DND-41 (cell line): ENCODE measurements at regions not wholly inside any gene's neighbourhood (a gene's known extent, or its start where the extent isn't known, plus 50 kb on each side); places are given as distances from the start of the nearest gene placed in this dataset.
"Not testable (repeated sequence)": the region's sequence is repeated elsewhere in the genome, so short reads cannot be mapped to it uniquely, and the experiment has no call there.

ENCODE experiments used
- ATAC-seq: fragments of 200-7000 bp; cut with Tn5 transposase; 3 replicates; pipeline ENCODE4 v1.9.1; 2021; ENCODE audit warnings: low read depth; ENCODE audit not compliant: insufficient read depth
- DNase-seq: peaks from one replicate; pipeline ENCODE4 v3.0.0-alpha.2; 2020
- H2AFZ ChIP-seq: 2 replicates; pipeline ENCODE4 v1.6.0; 2012; ENCODE audit warnings: low read depth, low read length
- H3K27ac ChIP-seq: 2 replicates; pipeline ENCODE4 v1.5.1; 2012; ENCODE audit warnings: low read length, inconsistent platforms
- H3K27me3 ChIP-seq: fragments of 200-600 bp; sonication (generic); 2 replicates; pipeline ENCODE4 v1.6.0; 2012; ENCODE audit warnings: low read length, mild to moderate bottlenecking, inconsistent platforms; ENCODE audit not compliant: insufficient read depth, poor library complexity
- H3K36me3 ChIP-seq: 2 replicates; pipeline ENCODE4 v1.5.1; 2012; ENCODE audit warnings: low read length, inconsistent platforms; ENCODE audit not compliant: insufficient read depth
- H3K4me1 ChIP-seq: 2 replicates; pipeline ENCODE4 v1.5.1; 2012; ENCODE audit warnings: mild to moderate bottlenecking, low read length; ENCODE audit not compliant: insufficient read depth
- H3K4me2 ChIP-seq: 2 replicates; pipeline ENCODE4 v1.6.0; 2012; ENCODE audit warnings: mild to moderate bottlenecking, moderate library complexity, low read length, inconsistent platforms; ENCODE audit not compliant: insufficient read depth
- H3K4me3 ChIP-seq, 2 experiments: fragments of 200-600 bp in 1 of 2; shearing (Covaris generic) in 1 of 2; 2 replicates each; pipeline ENCODE4 v1.5.1; 2012 to 2016; ENCODE audit warnings: inconsistent platforms in 2 of 2, low read length in 2 of 2, mild to moderate bottlenecking in 2 of 2, low read depth in 1 of 2, moderate library complexity in 1 of 2
- H3K79me2 ChIP-seq: 2 replicates; pipeline ENCODE4 v1.6.0; 2012; ENCODE audit warnings: low read length, inconsistent platforms; ENCODE audit not compliant: insufficient read depth
- H3K9ac ChIP-seq: 2 replicates; pipeline ENCODE4 v1.6.0; 2012; ENCODE audit warnings: low read depth, mild to moderate bottlenecking, inconsistent platforms, low read length, moderate library complexity
- H3K9me3 ChIP-seq: 2 replicates; pipeline ENCODE4 v1.5.1; 2012; ENCODE audit warnings: low read length, moderate library complexity, mild to moderate bottlenecking, inconsistent platforms; ENCODE audit not compliant: insufficient read depth, severe bottlenecking
- H4K20me1 ChIP-seq: 2 replicates; pipeline ENCODE4 v1.6.0; 2012; ENCODE audit warnings: low read length; ENCODE audit not compliant: insufficient read depth
- EZH2 ChIP-seq: IDR thresholded peaks from 3 replicates; pipeline ENCODE4 v1.6.1; 2012; ENCODE audit warnings: borderline replicate concordance, low read depth, mild to moderate bottlenecking, moderate library complexity, low read length, inconsistent platforms; ENCODE audit not compliant: severe bottlenecking
- TF ChIP-seq, protein P1 (sequence below): IDR thresholded peaks from 2 replicates; pipeline ENCODE4 v1.5.1; 2012; ENCODE audit warnings: borderline replicate concordance, low read length, moderate library complexity, mild to moderate bottlenecking; ENCODE audit not compliant: poor library complexity, severe bottlenecking; ENCODE audit errors: extremely low read depth

GRCh38 chr2:43142921-43143438, 83.4 kb downstream of the ZFP36L2 start:
- no peaks in the 10 kb centered on the region for H4K20me1 ChIP-seq
- no peak overlapping the region; the same call in 1 of the 2 replicates for H2AFZ ChIP-seq
- no peaks in the 10 kb centered on the region for H3K36me3 ChIP-seq
- DNase-seq: peak; percentile 47
- no peak for TF ChIP-seq EZH2
- TF ChIP-seq, protein P1, sequence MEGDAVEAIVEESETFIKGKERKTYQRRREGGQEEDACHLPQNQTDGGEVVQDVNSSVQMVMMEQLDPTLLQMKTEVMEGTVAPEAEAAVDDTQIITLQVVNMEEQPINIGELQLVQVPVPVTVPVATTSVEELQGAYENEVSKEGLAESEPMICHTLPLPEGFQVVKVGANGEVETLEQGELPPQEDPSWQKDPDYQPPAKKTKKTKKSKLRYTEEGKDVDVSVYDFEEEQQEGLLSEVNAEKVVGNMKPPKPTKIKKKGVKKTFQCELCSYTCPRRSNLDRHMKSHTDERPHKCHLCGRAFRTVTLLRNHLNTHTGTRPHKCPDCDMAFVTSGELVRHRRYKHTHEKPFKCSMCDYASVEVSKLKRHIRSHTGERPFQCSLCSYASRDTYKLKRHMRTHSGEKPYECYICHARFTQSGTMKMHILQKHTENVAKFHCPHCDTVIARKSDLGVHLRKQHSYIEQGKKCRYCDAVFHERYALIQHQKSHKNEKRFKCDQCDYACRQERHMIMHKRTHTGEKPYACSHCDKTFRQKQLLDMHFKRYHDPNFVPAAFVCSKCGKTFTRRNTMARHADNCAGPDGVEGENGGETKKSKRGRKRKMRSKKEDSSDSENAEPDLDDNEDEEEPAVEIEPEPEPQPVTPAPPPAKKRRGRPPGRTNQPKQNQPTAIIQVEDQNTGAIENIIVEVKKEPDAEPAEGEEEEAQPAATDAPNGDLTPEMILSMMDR: peak; percentile 57
- H3K79me2 ChIP-seq: peaks cover 10% of the 10 kb centered on the region
- H3K4me3 ChIP-seq: peak overlapping the region in 1 of 2 experiments; percentile 42; a peak in 2 of 4 replicates
- H3K4me1 ChIP-seq: peaks cover 48% of the 10 kb centered on the region
- H3K27me3 ChIP-seq: no peaks in the 10 kb centered on the region
- H3K27ac ChIP-seq: peak overlapping the region; percentile 39
- ATAC-seq: peak; percentile 52
- H3K9me3 ChIP-seq: no peaks in the 10 kb centered on the region
- peak overlapping the region; percentile 40; the same call in 1 of the 2 replicates for H3K4me2 ChIP-seq
- peak overlapping the region; percentile 42 for H3K9ac ChIP-seq

DNA sequence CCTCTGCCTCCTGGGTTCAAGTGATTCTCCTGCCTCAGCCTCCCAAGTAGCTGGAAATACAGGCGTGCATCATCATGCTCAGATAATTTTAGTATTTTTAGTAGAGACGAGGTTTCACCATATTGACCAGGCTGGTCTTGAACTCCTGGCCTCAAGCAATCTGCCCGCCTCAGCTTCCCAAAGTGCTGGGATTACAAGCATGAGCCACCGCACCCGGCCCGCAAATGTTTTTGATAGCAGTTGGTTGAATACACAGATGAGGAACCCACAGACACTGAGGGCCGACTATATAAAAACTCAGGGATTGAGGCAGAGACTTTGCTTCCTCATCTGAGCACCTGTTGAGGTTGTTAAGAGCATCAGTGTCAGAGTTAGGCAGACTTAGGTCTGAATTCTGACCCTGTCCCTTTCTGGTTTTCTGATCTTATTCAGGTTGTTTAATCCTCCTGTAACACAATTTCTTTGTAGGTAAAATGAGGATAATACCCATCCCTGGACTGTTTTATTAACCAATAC, 84.7 kb downstream of the ZFP36L2 start:
- not testable (repeated sequence) for H2AFZ ChIP-seq, H3K4me2 ChIP-seq, DNase-seq, H3K9me3 ChIP-seq, H3K27me3 ChIP-seq, H3K36me3 ChIP-seq, H3K9ac ChIP-seq, H3K4me3 ChIP-seq, ATAC-seq, H4K20me1 ChIP-seq
- Histone ChIP-seq H3K79me2 (peaks cover 10% of the 10 kb centered on the region), H3K27ac (peak overlapping the region; percentile 64), H3K4me1 (peaks cover 61% of the 10 kb centered on the region)

- H3K4me3 ChIP-seq: no peak overlapping the region; a peak in 1 of 4 replicates
- H3K4me1 ChIP-seq: peaks cover 71% of the 10 kb centered on the region
- H3K9ac ChIP-seq: peak overlapping the region; percentile 28
- no peak for ATAC-seq
- no peak overlapping the region for H2AFZ ChIP-seq
- H3K79me2 ChIP-seq: peaks cover 19% of the 10 kb centered on the region
- H3K4me2 ChIP-seq: peak overlapping the region; percentile 9; the same call in 1 of the 2 replicates
- peak; percentile 42 for DNase-seq
- no peaks in the 10 kb centered on the region for H3K27me3 ChIP-seq
- no peaks in the 10 kb centered on the region for H3K9me3 ChIP-seq
- TF ChIP-seq EZH2: no peak
- TF ChIP-seq, protein P1: no peak
- H3K27ac ChIP-seq: peak overlapping the region; percentile 89
- no peaks in the 10 kb centered on the region for H4K20me1 ChIP-seq
- no peaks in the 10 kb centered on the region for H3K36me3 ChIP-seq
Measured at GRCh38 chr2:43139996-43140621, 86.3 kb downstream of the ZFP36L2 start.

GRCh38 chr2:43139501-43139900, 86.9 kb downstream of the ZFP36L2 start:
- Histone ChIP-seq H3K9ac (peak overlapping the region; percentile 28; the same call in 1 of the 2 replicates), H3K79me2 (peaks cover 19% of the 10 kb centered on the region), H3K4me3 (no peak overlapping the region), H2AFZ (no peak overlapping the region), H4K20me1 (no peaks in the 10 kb centered on the region), H3K36me3 (no peaks in the 10 kb centered on the region), H3K27me3 (no peaks in the 10 kb centered on the region), H3K9me3 (no peaks in the 10 kb centered on the region), H3K4me1 (peaks cover 77% of the 10 kb centered on the region), H3K27ac (peak overlapping the region; percentile 89), H3K4me2 (no peak overlapping the region)
- no peak for DNase-seq
- TF ChIP-seq, protein P1: no peak
- no peak for TF ChIP-seq EZH2
- no peak for ATAC-seq
